Endometrium (tissue), 2 donors: ENCODE measurements at regions not wholly inside any gene's neighbourhood (a gene's known extent, or its start where the extent isn't known, plus 50 kb on each side); places are given as distances from the start of the nearest gene placed in this dataset.

Source experiments
- FAIRE-seq: peaks from 2 replicates; lab custom pipeline; 2012; peaks lifted over from hg19 to GRCh38; lab: Jason Lieb, UNC
- donor health status: control.
- donor health status: control.

GRCh38 chr13:88086577-88086976 lies 415.4 kb downstream of the SLITRK5 start:
- FAIRE-seq = no peak

- no peak for FAIRE-seq
Observed at GRCh38 chr13:88097541-88097940, 426.4 kb downstream of the SLITRK5 start.

DNA sequence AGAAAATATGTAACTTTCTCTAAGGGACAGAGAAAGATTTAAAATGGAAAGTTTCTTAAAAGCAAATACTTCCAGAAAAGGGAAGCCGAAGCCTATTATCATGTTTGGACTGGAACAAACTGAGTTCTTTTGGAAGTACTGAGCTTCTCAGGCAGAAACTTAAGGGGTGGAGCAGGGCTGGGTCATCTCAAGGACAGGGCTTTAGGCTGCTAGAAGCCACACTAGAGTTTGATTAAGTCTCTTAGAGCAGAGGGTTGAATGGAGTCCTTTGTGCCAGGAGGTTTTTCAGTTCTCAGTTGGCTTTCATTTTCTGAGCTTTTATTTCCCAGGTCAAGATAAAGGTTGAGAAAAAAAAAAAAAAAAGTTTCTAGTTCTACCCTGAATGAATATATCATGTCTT lies 432.7 kb downstream of the SLITRK5 start:
- no peak for FAIRE-seq

- no peak for FAIRE-seq
Observed at GRCh38 chr13:88104576-88104975, 433.4 kb downstream of the SLITRK5 start.

DNA sequence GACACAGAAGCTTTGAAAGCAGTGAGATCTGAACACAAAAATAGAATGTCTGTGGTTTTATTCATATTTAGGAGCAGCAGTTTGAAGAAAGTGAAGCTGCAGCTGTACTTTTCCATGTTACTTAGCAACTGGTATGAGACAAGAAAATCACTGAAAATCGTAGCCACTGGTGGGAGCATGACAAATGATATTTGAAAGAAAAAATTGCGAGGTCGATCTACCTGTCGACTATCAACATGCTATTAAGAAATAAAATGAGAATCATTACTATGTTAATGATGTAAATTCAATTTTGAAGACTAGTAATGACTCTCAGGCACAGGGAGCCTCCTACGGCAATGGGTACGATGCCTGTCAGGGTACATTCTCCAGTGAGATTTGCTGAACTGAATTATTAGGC lies 436.4 kb downstream of the SLITRK5 start:
- no peak for FAIRE-seq

- no peak for FAIRE-seq
Observed at GRCh38 chr13:88112526-88112925, 441.4 kb downstream of the SLITRK5 start.

DNA sequence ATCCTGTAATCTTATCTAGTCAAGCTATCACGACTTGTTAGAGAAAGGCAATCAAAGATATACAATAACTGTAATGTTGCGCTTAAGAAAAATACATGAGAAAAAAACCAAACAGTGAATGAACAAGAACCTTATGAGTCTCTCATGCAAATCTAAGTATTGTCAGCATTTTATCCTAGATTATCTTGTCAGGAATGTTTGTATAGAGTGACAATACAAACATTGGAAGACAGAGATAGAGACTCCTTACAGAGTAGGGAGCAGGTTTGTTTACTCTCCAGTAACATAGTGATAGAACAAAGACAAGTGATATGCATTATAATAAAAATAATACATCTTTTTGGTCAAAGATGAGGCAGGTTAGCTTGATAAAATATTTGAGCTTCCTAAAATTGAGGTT lies 444.8 kb downstream of the SLITRK5 start:
- FAIRE-seq = no peak

DNA sequence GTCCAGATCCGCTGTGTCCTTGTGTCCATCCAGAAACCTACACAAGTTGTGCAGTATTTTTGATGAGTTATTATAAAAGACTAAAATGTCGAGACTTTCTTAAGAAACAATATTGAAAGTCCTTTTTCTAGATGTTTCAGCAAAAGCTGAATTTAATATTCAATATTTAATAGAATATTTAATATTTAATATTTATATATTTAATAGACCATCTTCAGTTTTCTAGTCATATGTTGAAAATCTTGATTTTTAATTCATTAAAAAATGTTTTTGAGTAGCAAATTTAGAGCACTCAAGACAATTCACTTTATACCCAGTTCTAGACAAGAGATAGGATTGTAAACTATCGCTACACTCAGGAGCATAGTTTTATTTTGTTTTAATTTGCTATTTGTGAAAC lies 447.8 kb downstream of the SLITRK5 start:
- FAIRE-seq = no peak

DNA sequence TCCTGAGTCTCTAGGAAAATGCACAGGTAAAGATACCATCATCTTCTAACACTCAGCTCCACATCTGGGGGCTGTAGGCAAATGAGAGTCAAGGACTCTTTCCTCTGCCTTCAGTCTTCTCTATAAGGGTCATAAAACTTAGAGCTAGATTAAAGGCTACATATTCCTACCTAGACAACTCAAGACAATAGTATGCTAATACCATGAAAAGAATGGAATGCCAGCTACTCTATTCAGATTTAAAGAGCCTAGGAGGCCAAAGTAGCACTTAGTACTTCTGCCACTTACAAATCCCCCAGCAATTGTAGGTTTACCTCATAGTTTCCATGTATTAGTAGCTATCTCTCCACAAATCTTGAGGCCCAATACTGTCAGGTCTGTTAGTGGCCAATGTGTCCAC lies 453.0 kb downstream of the SLITRK5 start:
- no peak for FAIRE-seq

DNA sequence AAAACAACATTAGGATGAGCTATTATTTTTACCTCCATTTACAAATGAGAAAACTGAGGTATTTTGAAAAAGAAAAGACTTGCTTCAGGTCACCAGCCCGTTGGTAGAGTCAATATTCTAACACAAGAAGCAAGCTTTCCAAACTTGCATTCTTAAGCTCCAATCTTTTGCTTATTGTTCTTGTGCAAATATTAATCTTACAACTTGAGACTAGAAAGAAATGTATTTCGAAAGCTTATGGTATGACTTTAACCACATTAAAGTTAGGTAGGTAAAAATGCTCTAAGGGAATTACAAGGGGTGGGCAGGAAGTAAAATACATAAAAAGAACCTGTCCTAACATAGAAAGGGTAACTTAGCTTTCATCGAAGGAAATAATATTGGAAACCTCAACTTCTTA lies 453.9 kb downstream of the SLITRK5 start:
- no peak for FAIRE-seq

- FAIRE-seq = no peak
Observed at GRCh38 chr13:88136098-88136790, 465.1 kb downstream of the SLITRK5 start.

DNA sequence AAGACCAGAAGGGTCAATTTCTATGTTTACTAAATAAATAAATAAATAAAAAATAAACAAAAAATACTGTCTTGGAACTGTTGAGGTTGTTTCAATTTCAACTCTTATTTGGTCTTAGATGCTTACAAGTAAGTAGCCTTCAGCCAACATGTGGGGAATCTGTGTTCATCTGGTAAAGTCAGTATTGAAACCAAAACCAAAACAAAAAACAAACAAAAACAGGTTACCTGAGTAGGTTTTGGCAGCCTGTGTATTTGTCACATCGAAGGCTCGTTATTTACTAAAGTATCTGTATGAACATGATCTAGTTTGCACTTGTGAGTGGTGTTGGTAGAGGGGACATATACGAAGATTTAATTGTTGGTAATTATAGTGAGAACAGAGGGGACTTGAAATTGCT lies 471.5 kb downstream of the SLITRK5 start:
- FAIRE-seq = no peak

DNA sequence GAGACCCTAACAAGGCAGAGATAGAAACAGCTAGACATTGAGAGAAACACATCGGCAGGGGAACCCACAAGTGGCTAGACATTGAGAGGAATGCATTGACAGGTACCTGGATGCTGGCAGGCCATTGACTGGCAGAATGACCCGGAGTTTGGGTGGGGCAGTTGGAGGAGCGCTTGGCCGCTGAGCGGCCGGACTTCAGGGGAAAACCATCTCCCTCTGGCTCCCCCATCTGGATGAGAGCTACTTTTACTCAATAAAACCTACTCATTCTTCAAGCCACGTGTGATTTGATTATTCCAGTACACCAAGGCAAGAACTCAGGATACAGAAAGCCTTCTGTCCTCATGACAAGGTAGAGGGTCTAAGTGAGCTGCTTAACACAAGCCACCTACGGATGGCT lies 473.4 kb downstream of the SLITRK5 start:
- no peak for FAIRE-seq

- no peak for FAIRE-seq
Observed at GRCh38 chr13:88153353-88153752, 482.2 kb downstream of the SLITRK5 start.

- peak; percentile 41 for FAIRE-seq
Observed at GRCh38 chr13:88154001-88154400, 482.8 kb downstream of the SLITRK5 start.

DNA sequence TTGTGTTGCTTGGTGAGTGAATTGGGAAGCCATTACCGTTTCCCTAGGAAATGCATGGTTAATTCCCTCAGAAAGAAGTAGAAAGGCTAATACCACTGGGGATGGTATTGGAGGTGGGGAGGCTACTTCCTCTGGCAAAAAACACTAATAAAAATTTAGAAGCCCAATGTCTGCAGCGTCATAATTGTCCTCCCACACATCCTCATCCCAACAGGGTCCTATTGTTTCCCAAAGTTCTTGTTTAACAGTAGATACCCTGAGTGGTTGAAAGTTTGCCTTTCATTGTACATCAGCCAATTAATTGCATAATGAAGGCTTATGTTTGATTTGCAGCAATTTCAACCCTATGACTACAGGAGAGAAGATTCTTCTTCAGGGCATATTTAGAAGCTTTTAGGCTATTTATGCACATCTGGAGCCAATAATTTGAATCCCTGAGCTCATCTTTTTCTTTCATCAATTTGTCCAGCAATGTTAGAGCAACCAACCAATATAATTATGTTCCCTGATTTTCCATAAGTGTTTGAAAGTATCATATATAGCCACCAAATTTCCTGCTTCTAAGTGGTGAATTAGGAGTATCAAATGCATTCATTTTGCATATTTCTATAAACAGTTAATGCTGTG lies 491.0 kb downstream of the SLITRK5 start:
- no peak for FAIRE-seq

DNA sequence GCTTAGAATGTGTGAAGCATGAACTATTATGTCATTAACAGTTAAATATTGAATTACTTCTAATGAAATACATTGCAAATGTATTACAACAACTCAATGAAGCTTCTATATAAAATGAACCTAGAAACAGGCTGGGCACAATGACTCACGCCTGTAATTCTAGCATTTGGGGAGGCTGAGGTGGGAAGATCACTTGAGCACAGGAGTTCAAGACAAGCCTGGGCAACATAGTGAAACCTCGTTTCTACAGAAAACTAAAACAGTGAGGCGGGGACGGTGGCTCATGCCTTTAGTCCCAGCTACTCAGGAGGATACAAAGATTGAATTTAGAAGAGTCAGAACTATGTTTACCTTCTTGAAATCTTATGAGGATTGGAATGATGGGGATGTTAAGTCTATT lies 505.1 kb downstream of the SLITRK5 start:
- FAIRE-seq = no peak

DNA sequence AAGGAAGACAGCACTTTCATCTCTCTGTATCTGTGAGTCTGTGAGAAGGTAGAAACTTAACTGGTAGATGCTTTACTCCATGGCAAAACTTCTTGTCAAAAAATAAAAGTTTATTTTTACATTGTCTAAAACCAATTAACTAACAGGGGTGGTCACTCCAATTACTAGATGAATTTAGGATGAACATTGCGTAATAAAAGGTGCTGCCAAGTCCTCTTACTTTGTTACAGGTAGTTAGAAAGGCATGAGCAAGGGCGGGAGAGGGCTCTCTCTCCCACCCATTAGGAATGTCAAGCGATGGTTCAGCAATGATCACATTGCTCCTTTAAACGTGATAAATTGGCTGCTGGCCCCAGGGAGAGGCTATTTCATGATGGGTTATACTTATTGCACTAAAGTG lies 512.3 kb downstream of the SLITRK5 start:
- FAIRE-seq = no peak

DNA sequence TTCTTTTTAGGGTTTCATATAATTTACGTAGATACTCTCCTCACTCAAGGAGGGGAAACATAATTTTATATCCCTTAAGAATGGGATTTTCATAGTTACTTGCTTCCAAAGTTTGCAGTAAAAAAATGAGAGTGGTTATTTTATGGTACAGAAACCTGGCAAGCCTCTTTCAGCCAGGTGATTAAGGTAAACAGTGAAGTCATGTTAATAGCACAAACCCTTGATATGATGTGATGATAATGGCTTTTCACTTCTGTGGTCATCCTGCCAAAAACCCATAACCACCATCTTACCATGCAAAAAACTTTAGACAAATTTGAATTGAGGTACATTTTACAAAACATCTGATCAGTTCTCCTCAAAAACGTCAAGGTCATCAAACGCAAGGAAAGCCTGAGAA lies 517.8 kb downstream of the SLITRK5 start:
- FAIRE-seq = no peak

GRCh38 chr13:88189728-88190127 lies 518.6 kb downstream of the SLITRK5 start:
- FAIRE-seq = no peak

- no peak for FAIRE-seq
Observed at GRCh38 chr13:88196106-88196505, 524.9 kb downstream of the SLITRK5 start.

DNA sequence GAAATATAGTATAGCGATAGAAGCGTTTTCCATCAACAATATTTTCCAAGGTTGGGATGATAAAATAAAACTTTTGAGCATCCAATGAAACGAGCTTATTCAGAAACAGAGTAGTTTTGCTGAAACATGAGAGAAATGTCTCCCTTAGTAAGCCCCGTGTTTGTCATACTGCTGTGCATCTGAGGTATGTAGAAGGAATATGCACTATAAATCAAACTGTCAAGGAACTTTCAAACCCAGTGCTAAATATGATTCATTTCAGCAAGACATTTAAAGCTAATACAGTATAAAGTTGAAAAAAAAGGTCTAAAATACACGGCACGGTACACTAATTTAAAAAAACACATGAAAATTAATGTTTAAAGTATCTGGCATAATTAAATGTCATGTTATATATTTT lies 546.2 kb downstream of the SLITRK5 start:
- no peak for FAIRE-seq

- FAIRE-seq = no peak
Observed at GRCh38 chr13:88217883-88218282, 546.7 kb downstream of the SLITRK5 start.

DNA sequence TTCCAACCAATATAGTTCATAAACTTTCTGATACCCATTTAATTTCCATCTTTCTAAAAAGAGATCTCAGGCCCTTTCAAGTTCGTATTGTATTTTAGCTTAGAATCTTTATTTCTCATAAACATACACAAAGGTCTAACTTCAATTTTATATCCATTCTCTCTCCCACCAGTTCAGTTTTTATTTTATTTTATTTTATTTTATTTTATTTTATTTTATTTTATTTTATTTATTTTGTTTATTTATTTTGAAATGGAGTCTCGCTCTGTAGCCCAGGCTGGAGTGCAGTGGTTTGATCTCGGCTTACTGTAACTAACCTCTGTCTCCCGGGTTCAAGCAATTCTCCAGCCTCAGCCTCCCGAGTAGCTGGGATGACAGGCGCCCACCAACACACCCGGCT lies 552.8 kb downstream of the SLITRK5 start:
- FAIRE-seq = peak; percentile 23
